DOHH2 (cell line): ENCODE measurements at regions not wholly inside any gene's neighbourhood (a gene's known extent, or its start where the extent isn't known, plus 50 kb on each side); places are given as distances from the start of the nearest gene placed in this dataset.

Experiments used
- CTCF ChIP-seq: fragments of 200-600 bp; sonication (generic); IDR thresholded peaks from one replicate; pipeline ENCODE4 v1.5.1; 2014; ENCODE audit warnings: antibody characterized with exemption, mild to moderate bottlenecking, low read depth, low read length; ENCODE audit not compliant: poor library complexity, severe bottlenecking
- EZH2phosphoT487 ChIP-seq: fragments of 200-600 bp; sonication (generic); IDR thresholded peaks from 2 replicates; pipeline ENCODE4 v1.6.1; 2017; ENCODE audit warnings: borderline replicate concordance, mild to moderate bottlenecking, antibody characterized with exemption, low read length, moderate library complexity, mixed read lengths

- no peak for TF ChIP-seq CTCF
- TF ChIP-seq EZH2phosphoT487, result no peak
Measured at GRCh38 chr2:144320491-144320890, 199.4 kb downstream of the ZEB2 start.
